ENCODE measurements at regions not wholly inside any gene's neighbourhood (a gene's known extent, or its start where the extent isn't known, plus 50 kb on each side); places are given as distances from the start of the nearest gene placed in this dataset.

- TF ChIP-seq EZH2 (IDR thresholded peaks at IDR 0.05; ENCODE audit: insufficient read depth, poor library complexity, severe bottlenecking) (no peak), EZH2phosphoT487 (IDR thresholded peaks at IDR 0.05; ENCODE audit: insufficient read depth, low read depth) (no peak)
- in situ Hi-C loops (cut with MboI): no loop called here
- H3K4me1 ChIP-seq (ENCODE audit: insufficient read depth): no peaks in the 10 kb centered on the region
- 33 to 35% methylated on average over 5 of the region's 5 CpGs for WGBS, 2 experiments (ENCODE audit: low coverage in 1 of 2, low lambda C conversion rate in 2 of 2, missing lambda C conversion rate in 2 of 2)
- DNase-seq: peak; percentile 52
- H3K36me3 ChIP-seq (ENCODE audit: low read depth): no peaks in the 10 kb centered on the region
- H3K4me3 ChIP-seq: no peak overlapping the region
- no peak overlapping the region for H3K27ac ChIP-seq
- no peak overlapping the region for H3K4me2 ChIP-seq (ENCODE audit: unreplicated experiment)
- no peak overlapping the region for H2AFZ ChIP-seq
- no peaks in the 10 kb centered on the region for H4K20me1 ChIP-seq (ENCODE audit: insufficient read depth)
- H3K9me2 ChIP-seq (ENCODE audit: insufficient read depth): no peaks in the 10 kb centered on the region
- no peaks in the 10 kb centered on the region for H3K79me2 ChIP-seq (ENCODE audit: insufficient read depth)
- H3F3A ChIP-seq (ENCODE audit: insufficient read depth): no peaks in the 10 kb centered on the region
- no peak overlapping the region for H3K9ac ChIP-seq
- no peaks in the 10 kb centered on the region for H3K27me3 ChIP-seq (replicated peaks; ENCODE audit: insufficient read depth)
- no peaks in the 10 kb centered on the region for H3K9me3 ChIP-seq (ENCODE audit: low read depth)
Measured at GRCh38 chr2:199119796-199120195, 337.9 kb downstream of the SATB2 start.

DNA sequence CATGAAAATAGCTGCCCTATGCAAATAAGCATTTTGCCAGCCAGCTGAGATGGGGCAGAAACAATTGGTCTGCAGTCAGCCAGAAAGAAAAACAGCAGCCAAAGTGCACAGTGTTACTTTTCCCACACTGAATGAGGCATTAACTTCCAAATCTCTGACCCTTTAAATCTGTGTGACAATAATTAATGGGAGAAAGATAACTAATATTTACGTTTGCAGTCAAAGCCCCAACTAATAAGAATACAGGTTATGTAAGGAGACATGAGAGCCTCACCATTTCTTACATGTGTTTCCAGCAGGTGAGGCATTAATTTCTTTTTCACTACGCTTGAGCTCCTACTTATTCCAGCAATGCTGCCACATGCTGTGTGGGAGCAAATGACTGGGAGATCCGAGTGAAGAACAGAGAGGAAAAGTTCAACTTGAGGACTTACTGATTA, 339.0 kb downstream of the SATB2 start:
- H3K27me3 ChIP-seq (replicated peaks; ENCODE audit: insufficient read depth): no peaks in the 10 kb centered on the region
- TF ChIP-seq EZH2phosphoT487 (IDR thresholded peaks at IDR 0.05; ENCODE audit: insufficient read depth, low read depth) (no peak), EZH2 (IDR thresholded peaks at IDR 0.05; ENCODE audit: insufficient read depth, poor library complexity, severe bottlenecking) (no peak)
- no peak overlapping the region for H3K4me2 ChIP-seq (ENCODE audit: unreplicated experiment)
- H3K27ac ChIP-seq: no peak overlapping the region
- H3F3A ChIP-seq (ENCODE audit: insufficient read depth): no peaks in the 10 kb centered on the region
- in situ Hi-C loops (cut with MboI): no loop called here
- no peak overlapping the region for H2AFZ ChIP-seq
- H3K9me2 ChIP-seq (ENCODE audit: insufficient read depth): no peaks in the 10 kb centered on the region
- no peaks in the 10 kb centered on the region for H3K4me1 ChIP-seq (ENCODE audit: insufficient read depth)
- H3K4me3 ChIP-seq: no peak overlapping the region
- H3K9me3 ChIP-seq (ENCODE audit: low read depth): no peaks in the 10 kb centered on the region
- H3K36me3 ChIP-seq (ENCODE audit: low read depth): no peaks in the 10 kb centered on the region
- no peak for DNase-seq
- 85 to 87% methylated on average over 3 of the region's 3 CpGs for WGBS, 2 experiments (ENCODE audit: low coverage in 1 of 2, low lambda C conversion rate in 2 of 2, missing lambda C conversion rate in 2 of 2)
- H3K9ac ChIP-seq: no peak overlapping the region
- no peaks in the 10 kb centered on the region for H4K20me1 ChIP-seq (ENCODE audit: insufficient read depth)
- H3K79me2 ChIP-seq (ENCODE audit: insufficient read depth): no peaks in the 10 kb centered on the region

- Histone ChIP-seq H3K4me1 (ENCODE audit: insufficient read depth) (no peaks in the 10 kb centered on the region), H3K27ac (no peak overlapping the region), H3K27me3 (replicated peaks; ENCODE audit: insufficient read depth) (no peaks in the 10 kb centered on the region), H3K9me3 (ENCODE audit: low read depth) (no peaks in the 10 kb centered on the region), H4K20me1 (ENCODE audit: insufficient read depth) (no peaks in the 10 kb centered on the region), H3K36me3 (ENCODE audit: low read depth) (no peaks in the 10 kb centered on the region), H3K4me2 (ENCODE audit: unreplicated experiment) (no peak overlapping the region), H2AFZ (no peak overlapping the region), H3K9ac (no peak overlapping the region), H3K9me2 (ENCODE audit: insufficient read depth) (no peaks in the 10 kb centered on the region), H3K4me3 (no peak overlapping the region), H3F3A (ENCODE audit: insufficient read depth) (no peaks in the 10 kb centered on the region), H3K79me2 (ENCODE audit: insufficient read depth) (no peaks in the 10 kb centered on the region)
- DNase-seq: no peak
- in situ Hi-C loops (cut with MboI): no loop called here
- WGBS, 2 experiments (ENCODE audit: low coverage in 1 of 2, low lambda C conversion rate in 2 of 2, missing lambda C conversion rate in 2 of 2): 92 to 97% methylated on average over 2 of the region's 2 CpGs
- TF ChIP-seq EZH2 (IDR thresholded peaks at IDR 0.05; ENCODE audit: insufficient read depth, poor library complexity, severe bottlenecking) (no peak), EZH2phosphoT487 (IDR thresholded peaks at IDR 0.05; ENCODE audit: insufficient read depth, low read depth) (no peak)
Measured at GRCh38 chr2:199115169-199115568, 342.6 kb downstream of the SATB2 start.

DNA sequence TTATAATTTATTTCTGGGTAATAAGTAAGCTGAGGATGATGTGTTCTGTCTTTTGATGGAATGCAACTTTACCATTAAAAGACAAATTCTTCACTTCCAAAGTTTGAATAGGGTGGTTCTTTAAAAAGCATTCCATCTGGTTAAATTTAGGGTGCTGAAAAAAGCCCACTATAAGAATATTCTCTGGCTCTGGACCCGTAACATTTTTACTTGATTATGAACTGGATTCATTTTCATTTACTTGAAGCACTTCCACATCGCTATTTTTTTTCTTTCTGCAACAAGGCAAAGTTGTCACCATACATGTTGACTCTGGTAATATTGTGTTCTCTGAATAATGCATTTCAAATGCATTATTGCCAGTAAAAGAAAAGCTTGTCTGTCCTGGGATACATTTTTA, 344.6 kb downstream of the SATB2 start:
- Histone ChIP-seq H3K27ac (no peak overlapping the region), H3K27me3 (replicated peaks; ENCODE audit: insufficient read depth) (no peaks in the 10 kb centered on the region), H3K79me2 (ENCODE audit: insufficient read depth) (no peaks in the 10 kb centered on the region), H2AFZ (no peak overlapping the region), H3F3A (ENCODE audit: insufficient read depth) (no peaks in the 10 kb centered on the region), H3K4me1 (ENCODE audit: insufficient read depth) (peaks cover 3% of the 10 kb centered on the region; the same call in 1 of the 2 replicates), H4K20me1 (ENCODE audit: insufficient read depth) (no peaks in the 10 kb centered on the region), H3K9ac (no peak overlapping the region), H3K4me3 (no peak overlapping the region), H3K9me2 (ENCODE audit: insufficient read depth) (no peaks in the 10 kb centered on the region), H3K9me3 (ENCODE audit: low read depth) (no peaks in the 10 kb centered on the region), H3K4me2 (ENCODE audit: unreplicated experiment) (no peak overlapping the region), H3K36me3 (ENCODE audit: low read depth) (no peaks in the 10 kb centered on the region)
- in situ Hi-C loops (cut with MboI): no loop called here
- TF ChIP-seq EZH2phosphoT487 (IDR thresholded peaks at IDR 0.05; ENCODE audit: insufficient read depth, low read depth) (no peak), EZH2 (IDR thresholded peaks at IDR 0.05; ENCODE audit: insufficient read depth, poor library complexity, severe bottlenecking) (no peak)
- no peak for DNase-seq
- 68 to 82% methylated on average over 2 of the region's 2 CpGs for WGBS, 2 experiments (ENCODE audit: low coverage in 1 of 2, low lambda C conversion rate in 2 of 2, missing lambda C conversion rate in 2 of 2)

GRCh38 chr2:199111458-199111857, 346.3 kb downstream of the SATB2 start:
- H2AFZ ChIP-seq: no peak overlapping the region
- H3K36me3 ChIP-seq (ENCODE audit: low read depth): no peaks in the 10 kb centered on the region
- TF ChIP-seq EZH2phosphoT487 (IDR thresholded peaks at IDR 0.05; ENCODE audit: insufficient read depth, low read depth): no peak
- TF ChIP-seq EZH2 (IDR thresholded peaks at IDR 0.05; ENCODE audit: insufficient read depth, poor library complexity, severe bottlenecking): no peak
- no peaks in the 10 kb centered on the region for H3K9me3 ChIP-seq (ENCODE audit: low read depth)
- no peaks in the 10 kb centered on the region for H3K79me2 ChIP-seq (ENCODE audit: insufficient read depth)
- H3K4me3 ChIP-seq: no peak overlapping the region
- no peaks in the 10 kb centered on the region for H3K27me3 ChIP-seq (replicated peaks; ENCODE audit: insufficient read depth)
- in situ Hi-C loops (cut with MboI): no loop called here
- no peak overlapping the region for H3K9ac ChIP-seq
- no peaks in the 10 kb centered on the region for H3K9me2 ChIP-seq (ENCODE audit: insufficient read depth)
- 53 to 58% methylated on average over 2 of the region's 2 CpGs for WGBS, 2 experiments (ENCODE audit: low coverage in 1 of 2, low lambda C conversion rate in 2 of 2, missing lambda C conversion rate in 2 of 2)
- DNase-seq: peak; percentile 61
- peaks cover 6% of the 10 kb centered on the region; the same call in 1 of the 2 replicates for H3K4me1 ChIP-seq (ENCODE audit: insufficient read depth)
- no peaks in the 10 kb centered on the region for H4K20me1 ChIP-seq (ENCODE audit: insufficient read depth)
- H3F3A ChIP-seq (ENCODE audit: insufficient read depth): no peaks in the 10 kb centered on the region
- H3K27ac ChIP-seq: no peak overlapping the region
- no peak overlapping the region for H3K4me2 ChIP-seq (ENCODE audit: unreplicated experiment)
